Adrenal gland (tissue), 5 donors: ENCODE measurements at regions not wholly inside any gene's neighbourhood (a gene's known extent, or its start where the extent isn't known, plus 50 kb on each side); places are given as distances from the start of the nearest gene placed in this dataset.

Source experiments
- CTCF ChIP-seq, 6 experiments: fragments of 450-650 bp in 4 of 6; fragments of 200-600 bp in 2 of 6; sonication (generic) in 1 of 6; IDR thresholded peaks; 1 replicate in 5 of 6; 2 replicates in 1 of 6; pipeline versions ENCODE4 v1.5.1 to v1.8.0; 2016 to 2021; ENCODE audit warnings: antibody characterized with exemption in 6 of 6, mild to moderate bottlenecking in 2 of 6, moderate library complexity in 1 of 6
- POLR2A ChIP-seq, 2 donors: fragments of 450-650 bp; IDR thresholded peaks; one replicate each; pipeline ENCODE4 v1.6.1; 2017; ENCODE audit warnings: antibody characterized with exemption in 2 of 2, mild to moderate bottlenecking in 2 of 2, moderate library complexity in 1 of 2
- donor health status: DM: no; HTN: no; CAD: no.

- TF ChIP-seq CTCF (IDR thresholded peaks at IDR 0.05) (no peak), POLR2A (IDR thresholded peaks at IDR 0.05) (no peak)
Observed at GRCh38 chr6:148291876-148292275, 50.8 kb upstream of the SASH1 start.
